Ishikawa (cell line): ENCODE measurements at regions not wholly inside any gene's neighbourhood (a gene's known extent, or its start where the extent isn't known, plus 50 kb on each side); places are given as distances from the start of the nearest gene placed in this dataset.

ENCODE experiments used
- CEBPB ChIP-seq: IDR thresholded peaks from 2 replicates; pipeline ENCODE4 v1.6.1; 2012
- CREB1 ChIP-seq: IDR thresholded peaks from 2 replicates; pipeline ENCODE4 v1.6.1; 2012; ENCODE audit warnings: low read depth
- EGR1 ChIP-seq: IDR thresholded peaks from 2 replicates; pipeline ENCODE4 v1.6.1; 2012
- TAF1 ChIP-seq: IDR thresholded peaks from 2 replicates; pipeline ENCODE4 v1.6.1; 2012; ENCODE audit warnings: low read depth, mild to moderate bottlenecking
- YY1 ChIP-seq: IDR thresholded peaks from 2 replicates; pipeline ENCODE4 v1.6.1; 2012; ENCODE audit warnings: low read depth
- TF ChIP-seq, protein P1 (sequence below): IDR thresholded peaks from 2 replicates; pipeline ENCODE4 v1.6.1; 2012
- TF ChIP-seq, protein P2 (sequence below): IDR thresholded peaks from 2 replicates; pipeline ENCODE4 v1.6.1; 2012; ENCODE audit warnings: low read depth, mild to moderate bottlenecking

DNA sequence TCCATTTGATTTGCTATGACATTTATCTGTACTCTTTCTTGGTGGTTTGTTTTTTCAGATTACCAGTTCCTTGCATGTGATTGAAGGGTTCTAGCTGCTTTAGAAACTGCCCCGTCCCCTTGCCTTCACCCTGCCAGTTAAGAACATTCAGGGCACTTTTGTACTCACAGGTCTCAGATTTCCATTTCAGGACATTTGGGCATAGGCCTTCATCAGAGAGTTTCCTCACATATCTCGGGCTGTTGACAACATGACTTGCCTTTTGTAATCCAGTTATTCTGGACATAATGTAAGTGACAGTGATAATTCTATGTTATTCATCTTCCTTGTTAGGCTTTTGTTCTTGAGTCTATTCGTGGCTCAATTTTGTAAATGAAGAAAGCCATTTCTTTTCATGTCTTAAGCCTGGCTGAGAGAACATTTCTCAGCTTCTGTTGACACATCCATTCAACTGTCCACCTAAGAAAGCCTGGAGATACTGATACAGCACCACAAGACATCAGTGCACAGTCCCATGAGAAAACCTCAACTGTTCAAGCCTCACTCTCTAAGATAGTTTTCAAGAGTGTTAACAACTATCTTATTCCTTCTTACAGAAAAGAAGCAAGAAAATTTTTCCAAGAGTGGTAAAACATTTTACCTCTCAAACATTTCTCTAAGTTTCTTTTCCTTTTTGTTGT lies 209.3 kb upstream of the SGK1 start:
- TF ChIP-seq, protein P1, sequence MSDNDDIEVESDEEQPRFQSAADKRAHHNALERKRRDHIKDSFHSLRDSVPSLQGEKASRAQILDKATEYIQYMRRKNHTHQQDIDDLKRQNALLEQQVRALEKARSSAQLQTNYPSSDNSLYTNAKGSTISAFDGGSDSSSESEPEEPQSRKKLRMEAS = no peak
- no peak for TF ChIP-seq YY1
- TF ChIP-seq CREB1 = no peak
- no peak for TF ChIP-seq CEBPB
- TF ChIP-seq, protein P2, sequence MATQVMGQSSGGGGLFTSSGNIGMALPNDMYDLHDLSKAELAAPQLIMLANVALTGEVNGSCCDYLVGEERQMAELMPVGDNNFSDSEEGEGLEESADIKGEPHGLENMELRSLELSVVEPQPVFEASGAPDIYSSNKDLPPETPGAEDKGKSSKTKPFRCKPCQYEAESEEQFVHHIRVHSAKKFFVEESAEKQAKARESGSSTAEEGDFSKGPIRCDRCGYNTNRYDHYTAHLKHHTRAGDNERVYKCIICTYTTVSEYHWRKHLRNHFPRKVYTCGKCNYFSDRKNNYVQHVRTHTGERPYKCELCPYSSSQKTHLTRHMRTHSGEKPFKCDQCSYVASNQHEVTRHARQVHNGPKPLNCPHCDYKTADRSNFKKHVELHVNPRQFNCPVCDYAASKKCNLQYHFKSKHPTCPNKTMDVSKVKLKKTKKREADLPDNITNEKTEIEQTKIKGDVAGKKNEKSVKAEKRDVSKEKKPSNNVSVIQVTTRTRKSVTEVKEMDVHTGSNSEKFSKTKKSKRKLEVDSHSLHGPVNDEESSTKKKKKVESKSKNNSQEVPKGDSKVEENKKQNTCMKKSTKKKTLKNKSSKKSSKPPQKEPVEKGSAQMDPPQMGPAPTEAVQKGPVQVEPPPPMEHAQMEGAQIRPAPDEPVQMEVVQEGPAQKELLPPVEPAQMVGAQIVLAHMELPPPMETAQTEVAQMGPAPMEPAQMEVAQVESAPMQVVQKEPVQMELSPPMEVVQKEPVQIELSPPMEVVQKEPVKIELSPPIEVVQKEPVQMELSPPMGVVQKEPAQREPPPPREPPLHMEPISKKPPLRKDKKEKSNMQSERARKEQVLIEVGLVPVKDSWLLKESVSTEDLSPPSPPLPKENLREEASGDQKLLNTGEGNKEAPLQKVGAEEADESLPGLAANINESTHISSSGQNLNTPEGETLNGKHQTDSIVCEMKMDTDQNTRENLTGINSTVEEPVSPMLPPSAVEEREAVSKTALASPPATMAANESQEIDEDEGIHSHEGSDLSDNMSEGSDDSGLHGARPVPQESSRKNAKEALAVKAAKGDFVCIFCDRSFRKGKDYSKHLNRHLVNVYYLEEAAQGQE = no peak
- TF ChIP-seq EGR1 = no peak
- no peak for TF ChIP-seq TAF1
